Ramos (cell line): ENCODE measurements at regions not wholly inside any gene's neighbourhood (a gene's known extent, or its start where the extent isn't known, plus 50 kb on each side); places are given as distances from the start of the nearest gene placed in this dataset.

Experiments
- in situ Hi-C: fragments of 300-500 bp; cut with MboI; formaldehyde crosslinking; loops from one replicate; pipeline ENCODE4 v1.14.3; 2022; ENCODE audit warnings: low sequenced_read_pairs; ENCODE audit not compliant: unreplicated experiment

GRCh38 chr11:122253589-122254231 is 137.7 kb upstream of the BLID start:
- in situ Hi-C loops = no loop called here

GRCh38 chr11:122248939-122249338 is 132.9 kb upstream of the BLID start:
- in situ Hi-C loops = no loop called here

GRCh38 chr11:122248131-122248530 is 132.1 kb upstream of the BLID start:
- in situ Hi-C loops = no loop called here

- in situ Hi-C loops = no loop called here
Observed at GRCh38 chr11:122246874-122247273, 130.9 kb upstream of the BLID start.

GRCh38 chr11:122242731-122243130 is 126.7 kb upstream of the BLID start:
- in situ Hi-C loops = no loop called here

- in situ Hi-C loops = no loop called here
Observed at GRCh38 chr11:122241566-122241965, 125.6 kb upstream of the BLID start.

- in situ Hi-C loops = no loop called here
Observed at GRCh38 chr11:122240638-122241037, 124.6 kb upstream of the BLID start.

GRCh38 chr11:122235615-122236014 is 119.6 kb upstream of the BLID start:
- in situ Hi-C loops = no loop called here

GRCh38 chr11:122234780-122235179 is 118.8 kb upstream of the BLID start:
- in situ Hi-C loops = no loop called here

- in situ Hi-C loops = no loop called here
Observed at GRCh38 chr11:122234257-122234656, 118.2 kb upstream of the BLID start.

- in situ Hi-C loops = no loop called here
Observed at GRCh38 chr11:122232985-122233384, 117.0 kb upstream of the BLID start.

- in situ Hi-C loops = no loop called here
Observed at GRCh38 chr11:122230385-122230755, 114.4 kb upstream of the BLID start.

GRCh38 chr11:122229481-122230384 is 113.7 kb upstream of the BLID start:
- in situ Hi-C loops = no loop called here

- in situ Hi-C loops = no loop called here
Observed at GRCh38 chr11:122229078-122229477, 113.1 kb upstream of the BLID start.

- in situ Hi-C loops = no loop called here
Observed at GRCh38 chr11:122226810-122227379, 110.9 kb upstream of the BLID start.

- in situ Hi-C loops = loop anchor here (25.0 kb wide), 1 partner anchor 287 kb away; no protein-coding TSS in a partner anchor
Observed at GRCh38 chr11:122224867-122225266, 108.9 kb upstream of the BLID start.

- in situ Hi-C loops = loop anchor here (25.0 kb wide), 1 partner anchor 292 kb away; no protein-coding TSS in a partner anchor
Observed at GRCh38 chr11:122220321-122220720, 104.3 kb upstream of the BLID start.

- in situ Hi-C loops = loop anchor here (25.0 kb wide), 1 partner anchor 293 kb away; no protein-coding TSS in a partner anchor
Observed at GRCh38 chr11:122219791-122220190, 103.8 kb upstream of the BLID start.

- in situ Hi-C loops = loop anchor here (25.0 kb wide), 1 partner anchor 297 kb away; no protein-coding TSS in a partner anchor
Observed at GRCh38 chr11:122215244-122215992, 99.4 kb upstream of the BLID start.

- in situ Hi-C loops = loop anchor here (25.0 kb wide), 1 partner anchor 298 kb away; no protein-coding TSS in a partner anchor
Observed at GRCh38 chr11:122214567-122214966, 98.6 kb upstream of the BLID start.
